HG02840 (cell line): ENCODE measurements at regions not wholly inside any gene's neighbourhood (a gene's known extent, or its start where the extent isn't known, plus 50 kb on each side); places are given as distances from the start of the nearest gene placed in this dataset.
A peak's percentile ranks its signal among the peaks of the same experiment; 100 is the strongest.

Experiments used
- ATAC-seq: cut with Tn5 transposase; IDR thresholded peaks from one replicate; pipeline ENCODE4 v1.9.1; 2021; ENCODE audit warnings: mild to moderate bottlenecking, moderate library complexity, moderate number of reproducible peaks; ENCODE audit not compliant: unreplicated experiment, low FRiP score

DNA sequence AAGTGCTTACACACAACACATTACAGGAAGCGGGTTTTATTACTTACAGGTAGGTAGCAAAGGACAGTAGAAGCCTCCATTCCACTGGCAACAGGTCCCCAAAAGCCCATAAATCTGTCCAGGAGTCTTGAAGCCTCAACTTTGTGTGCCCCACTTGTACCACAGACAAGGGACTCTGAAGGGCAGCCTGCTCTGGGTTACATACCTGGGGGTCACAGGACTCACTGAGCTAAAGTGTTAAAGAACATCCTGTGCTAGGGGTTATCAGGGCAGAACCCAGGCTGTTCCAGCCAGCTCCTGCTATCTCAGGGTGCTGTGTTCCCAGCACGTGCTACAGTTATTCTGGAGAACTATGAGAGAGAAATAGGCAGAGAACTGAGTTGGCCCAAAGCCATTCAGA lies 230.9 kb upstream of the SLC10A2 start:
- ATAC-seq = no peak

DNA sequence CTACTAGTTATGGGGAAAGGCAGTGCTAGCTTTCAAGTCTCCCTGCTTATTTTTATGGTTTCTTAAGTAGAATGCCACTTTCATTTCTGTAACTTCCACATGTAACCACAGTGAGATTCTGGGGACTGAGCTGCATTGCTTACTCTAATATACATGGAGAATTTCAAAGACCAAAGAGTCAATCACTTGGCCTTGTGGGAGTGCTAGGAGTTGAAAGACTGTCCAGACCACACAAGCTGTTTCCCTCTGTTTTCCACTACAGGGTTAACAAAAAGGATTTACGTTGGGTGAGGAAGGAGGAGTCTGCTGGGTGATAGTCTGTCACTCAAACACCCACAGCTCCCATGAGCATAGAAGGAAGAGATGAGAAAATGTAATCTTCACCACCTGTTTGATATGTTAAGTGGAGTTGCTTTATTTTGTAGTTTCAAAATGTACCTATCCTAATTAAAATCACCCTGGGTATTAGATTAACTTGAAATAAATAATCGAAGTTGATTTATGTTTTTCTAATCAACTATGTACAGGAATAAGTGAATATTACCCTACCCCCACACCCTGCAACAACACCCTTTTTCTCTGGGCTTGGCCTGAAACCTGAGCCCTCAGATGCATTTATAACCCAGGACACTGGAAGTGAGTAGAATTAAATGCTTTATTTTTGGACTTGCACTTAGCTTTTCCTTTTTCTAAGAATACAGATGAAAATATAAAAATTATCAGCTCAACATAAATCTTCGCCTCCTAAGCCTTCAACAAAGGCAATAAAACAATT lies 225.8 kb upstream of the SLC10A2 start:
- no peak for ATAC-seq

DNA sequence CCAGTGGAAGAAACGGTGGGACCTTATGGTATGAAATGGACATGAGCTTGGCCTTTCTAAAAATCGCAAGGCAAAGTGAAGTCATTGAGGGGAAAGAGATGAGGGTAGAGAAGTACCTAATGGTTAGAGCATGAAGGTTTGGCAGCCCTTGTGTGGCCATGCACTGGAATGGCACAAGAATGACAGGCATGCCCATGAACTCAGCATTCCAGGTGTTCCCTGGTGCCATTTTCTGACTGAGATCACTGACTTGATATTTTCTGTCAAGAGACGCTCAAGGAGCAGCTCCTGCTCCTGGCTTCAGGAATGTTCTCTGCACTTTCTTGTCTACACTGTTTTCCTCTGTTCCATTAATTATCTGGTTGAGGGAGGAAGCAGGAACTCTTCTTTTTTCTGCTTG lies 225.0 kb upstream of the SLC10A2 start:
- ATAC-seq = no peak

DNA sequence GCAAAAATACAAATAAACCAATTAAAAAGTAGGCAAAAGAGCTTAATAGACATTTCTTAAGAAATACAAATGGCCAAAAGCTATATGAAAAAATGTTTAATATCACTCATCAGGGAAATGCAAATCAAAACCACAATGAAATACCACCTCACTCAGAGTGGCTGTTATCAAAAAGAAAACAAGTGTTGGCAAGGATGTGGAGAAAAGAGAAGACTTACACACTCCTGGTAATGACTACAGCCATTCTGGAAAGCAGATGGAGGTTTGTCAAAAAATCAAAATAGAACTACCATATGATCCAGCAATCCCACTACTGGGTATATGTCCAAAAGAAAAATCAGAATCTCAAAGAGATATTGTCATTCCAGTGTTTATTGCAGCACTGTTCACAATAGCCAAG lies 223.5 kb upstream of the SLC10A2 start:
- ATAC-seq = no peak

DNA sequence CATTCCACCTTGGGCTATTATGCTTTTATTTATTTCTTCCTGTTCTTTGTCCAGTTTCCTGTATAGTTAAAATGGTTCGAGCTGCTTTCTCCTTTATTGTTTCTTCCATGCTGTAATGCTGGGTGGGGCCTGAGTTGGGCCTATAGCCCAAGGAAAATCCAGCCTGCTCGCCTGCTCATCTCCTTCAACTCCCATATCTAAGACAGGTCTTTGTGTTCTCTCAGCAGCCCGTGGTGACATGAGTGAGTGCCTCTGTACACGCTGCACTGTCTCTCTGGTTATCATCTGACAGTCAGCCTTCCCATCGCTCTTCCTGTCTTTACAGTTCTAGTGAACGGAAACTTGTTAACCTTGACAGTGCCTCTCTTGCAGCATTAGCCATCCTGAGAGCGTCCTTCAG lies 221.9 kb upstream of the SLC10A2 start:
- no peak for ATAC-seq

DNA sequence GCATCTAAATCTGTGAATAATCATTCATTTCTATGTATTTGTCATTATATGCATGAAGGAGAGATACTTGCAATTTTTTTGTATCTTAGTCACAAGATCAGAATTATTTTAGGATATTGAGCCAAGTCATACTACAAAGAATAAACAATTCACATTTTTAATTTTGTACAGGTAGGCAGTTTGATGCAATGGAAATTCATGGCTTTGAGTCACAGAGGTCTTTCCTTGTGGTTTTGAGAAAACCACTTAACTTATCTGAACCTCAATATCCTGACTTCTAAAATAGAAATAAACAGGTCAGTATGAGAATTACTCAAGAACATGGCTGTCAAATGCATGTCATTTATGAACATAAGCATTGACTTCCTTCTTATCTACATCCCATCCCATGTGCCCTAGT lies 221.4 kb upstream of the SLC10A2 start:
- no peak for ATAC-seq

DNA sequence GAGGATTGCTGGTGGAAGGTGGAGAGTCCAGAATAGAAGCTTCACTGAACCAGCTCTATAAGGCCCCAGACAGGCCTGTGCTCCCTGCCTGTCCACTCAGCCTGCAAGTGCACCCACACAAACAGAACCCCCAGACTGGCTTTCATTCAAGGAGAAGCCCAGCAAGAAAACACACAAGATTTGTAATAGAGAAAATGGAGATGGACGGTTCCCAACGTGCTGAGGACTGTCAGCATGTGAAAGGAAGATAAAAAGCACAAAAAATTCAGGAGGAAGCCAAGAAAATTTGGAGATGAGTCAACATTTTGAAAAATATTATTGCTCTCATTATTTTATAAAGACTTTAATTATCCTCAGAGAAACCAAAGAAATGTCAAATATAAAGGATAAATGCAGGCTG lies 218.2 kb upstream of the SLC10A2 start:
- no peak for ATAC-seq

DNA sequence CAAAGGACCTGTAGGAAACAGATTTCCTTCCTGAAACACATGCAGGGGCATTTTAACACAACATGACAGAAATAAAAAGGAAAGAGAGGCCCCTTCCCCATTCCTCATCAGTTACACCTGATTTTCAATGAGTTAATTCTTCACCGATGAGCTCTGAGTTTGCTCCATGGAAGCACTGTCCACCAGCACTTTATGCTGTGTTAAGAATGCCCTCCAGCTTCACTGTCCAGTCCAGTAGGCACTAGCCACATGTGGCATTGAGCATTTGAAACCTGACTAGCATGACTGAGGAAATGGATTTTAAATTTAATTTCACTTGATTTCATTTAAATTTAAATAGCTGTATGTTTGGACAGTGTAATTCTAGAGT lies 217.2 kb upstream of the SLC10A2 start:
- ATAC-seq = no peak

DNA sequence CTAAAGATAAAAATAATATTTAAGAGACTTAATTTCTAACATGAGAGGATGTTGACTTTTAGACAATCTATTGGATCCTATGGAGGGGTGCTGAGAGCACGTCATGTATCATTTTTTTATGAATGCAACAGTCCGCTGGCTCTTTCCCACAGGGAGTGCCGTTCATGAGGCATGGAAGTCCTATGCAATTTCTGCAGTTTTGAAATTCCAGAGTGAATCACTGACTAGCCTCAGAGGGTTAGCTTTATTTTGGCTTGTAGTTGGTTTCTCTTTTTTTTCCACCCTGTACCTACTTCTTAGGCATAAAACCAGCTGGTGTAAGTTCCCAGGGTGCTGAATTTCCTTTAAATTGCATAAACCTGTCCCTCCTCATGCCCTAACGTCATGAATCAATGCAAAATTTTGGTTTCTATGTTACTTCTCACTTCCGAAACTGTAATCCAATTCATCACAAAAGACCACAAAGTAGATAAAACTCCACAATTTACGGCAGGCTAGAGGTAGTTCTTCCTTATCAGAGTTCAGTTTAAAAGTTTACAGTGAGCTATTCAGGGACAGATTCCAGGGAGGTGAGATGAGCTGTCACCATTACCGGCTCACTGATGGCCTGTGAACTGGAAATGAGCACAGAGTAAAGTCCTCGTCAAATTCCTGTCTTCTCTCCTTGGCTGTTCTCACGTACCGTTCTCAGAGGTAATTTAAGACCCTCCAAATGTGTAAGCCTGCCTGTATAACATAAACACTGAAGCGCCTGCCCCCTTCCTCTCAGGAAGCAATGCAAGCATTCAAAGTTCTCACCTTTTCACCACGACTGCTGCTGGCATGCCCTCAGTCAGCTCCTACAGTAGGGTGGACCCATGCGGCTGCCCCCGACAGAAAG lies 216.6 kb upstream of the SLC10A2 start:
- ATAC-seq = no peak

DNA sequence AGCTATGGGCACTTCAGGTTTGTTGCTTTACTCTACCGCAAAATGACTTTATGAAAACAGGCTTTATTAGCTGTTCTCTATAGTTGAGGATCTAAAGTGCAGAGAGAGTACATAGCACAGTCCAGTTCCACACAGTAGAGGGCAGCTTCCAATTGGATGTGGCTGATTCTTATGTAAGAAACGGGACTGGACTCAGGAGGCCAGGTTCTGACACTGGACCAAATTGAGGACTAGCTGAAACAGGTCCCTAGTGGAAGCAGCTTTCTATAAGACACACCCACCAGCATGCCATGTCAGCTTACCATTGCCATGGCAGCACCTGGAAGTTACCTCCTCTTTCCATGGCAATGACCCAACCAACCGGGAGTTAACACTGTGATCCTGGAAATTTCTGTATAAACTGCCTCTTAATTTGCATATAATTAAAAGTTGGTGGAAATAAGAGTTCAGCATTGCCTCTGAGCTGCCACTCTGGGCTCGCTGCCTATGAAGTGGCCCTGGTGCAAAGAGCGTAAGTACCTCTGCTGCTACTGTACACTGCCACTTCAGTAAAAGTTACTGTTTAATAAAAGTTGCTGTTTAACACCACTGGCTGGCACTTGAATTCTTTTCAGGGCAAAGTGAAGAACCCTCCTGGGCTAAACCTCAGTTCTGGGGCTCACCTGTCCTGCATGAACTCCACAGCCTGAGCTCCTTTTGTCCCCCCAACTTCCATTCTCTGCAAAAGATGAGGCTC lies 211.9 kb upstream of the SLC10A2 start:
- ATAC-seq = no peak

DNA sequence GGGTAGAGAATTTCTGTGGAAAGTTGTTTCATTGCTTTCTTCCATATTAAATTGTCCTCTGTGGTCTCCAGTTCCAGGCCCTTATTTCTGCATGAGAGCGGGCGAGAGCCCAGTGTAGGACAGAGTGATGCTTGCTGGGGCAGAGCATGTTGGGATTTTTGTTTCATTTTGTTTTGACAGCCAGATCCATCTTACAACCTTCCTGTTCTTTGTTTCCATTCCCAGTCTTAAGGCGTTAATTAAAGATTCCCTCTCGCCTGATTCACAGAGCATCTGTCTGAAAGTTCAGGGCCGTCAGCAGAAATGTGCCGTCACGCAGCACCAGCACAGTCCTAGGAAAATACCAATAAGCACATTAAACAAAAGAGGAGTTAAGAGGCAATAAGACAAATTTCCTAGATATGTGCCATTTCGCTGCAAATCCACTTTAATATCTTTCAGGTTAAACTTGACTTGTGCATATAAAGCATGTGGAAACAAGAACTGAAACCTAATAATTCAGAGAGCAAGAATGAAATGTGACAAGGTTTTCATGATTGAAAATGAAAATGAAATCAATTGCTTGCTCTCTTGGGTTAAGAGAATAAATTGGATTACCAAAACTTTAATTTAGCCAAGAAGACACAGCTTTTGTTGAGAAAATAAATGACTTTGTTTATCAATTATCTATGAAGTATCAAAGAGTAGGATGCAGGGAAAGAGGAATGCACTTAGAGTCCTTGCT lies 210.7 kb upstream of the SLC10A2 start:
- peak; percentile 87 for ATAC-seq

DNA sequence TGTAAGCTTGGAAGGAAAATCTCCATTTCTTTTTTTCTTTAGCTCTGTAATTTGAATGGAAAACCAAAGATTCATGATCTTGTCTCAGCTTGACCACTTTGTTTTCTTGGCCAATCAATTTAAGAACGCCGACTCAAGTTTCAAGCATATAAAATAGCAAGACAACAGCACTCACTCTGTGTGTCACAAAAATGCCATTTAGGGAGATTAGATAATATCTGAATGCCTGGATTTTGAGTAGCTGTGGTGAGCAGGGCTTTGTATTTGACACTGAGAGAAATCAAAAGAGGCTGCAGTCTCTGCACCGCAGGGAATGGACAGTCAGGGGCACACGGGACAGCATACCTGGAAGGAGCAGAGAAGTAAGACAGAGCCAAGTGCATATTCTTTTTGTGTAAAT lies 209.5 kb upstream of the SLC10A2 start:
- no peak for ATAC-seq

DNA sequence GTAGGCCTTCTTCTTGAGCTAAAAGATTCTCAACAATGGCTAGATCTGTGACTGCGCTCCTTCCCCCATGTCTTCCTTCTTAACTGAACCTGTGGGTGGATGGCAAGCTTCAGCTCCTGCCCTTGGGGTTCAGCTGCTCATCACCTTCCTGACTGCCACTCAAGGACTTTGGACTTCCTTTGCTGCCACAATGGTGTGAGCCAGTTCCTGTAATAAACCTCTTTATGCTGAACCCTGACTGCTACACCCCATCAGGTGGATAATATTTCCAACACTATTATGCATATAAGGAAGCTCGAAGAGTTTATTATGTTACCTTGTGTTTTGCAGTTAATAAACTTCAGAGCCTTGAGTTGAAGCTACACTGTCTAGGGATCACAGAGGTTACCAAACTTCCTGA lies 208.9 kb upstream of the SLC10A2 start:
- ATAC-seq = no peak

DNA sequence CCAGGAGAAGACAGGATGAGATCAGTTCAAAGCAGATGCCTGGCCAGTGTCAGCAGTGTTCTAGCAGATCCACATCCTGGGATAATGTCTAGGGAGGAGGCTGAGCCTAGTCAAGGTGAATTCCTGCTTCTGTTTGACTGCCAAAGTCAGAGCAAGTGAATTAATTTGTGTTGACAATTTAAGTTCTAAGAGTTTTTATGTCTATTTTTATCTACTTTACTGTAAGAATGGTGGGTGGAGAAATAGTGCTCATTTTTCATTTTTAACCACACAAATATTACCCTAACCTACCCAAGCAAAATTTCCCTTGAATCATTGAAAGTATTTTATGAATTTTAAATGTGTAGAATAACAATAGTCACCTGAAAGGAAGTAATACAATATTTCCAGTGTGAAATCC lies 207.6 kb upstream of the SLC10A2 start:
- ATAC-seq = no peak

DNA sequence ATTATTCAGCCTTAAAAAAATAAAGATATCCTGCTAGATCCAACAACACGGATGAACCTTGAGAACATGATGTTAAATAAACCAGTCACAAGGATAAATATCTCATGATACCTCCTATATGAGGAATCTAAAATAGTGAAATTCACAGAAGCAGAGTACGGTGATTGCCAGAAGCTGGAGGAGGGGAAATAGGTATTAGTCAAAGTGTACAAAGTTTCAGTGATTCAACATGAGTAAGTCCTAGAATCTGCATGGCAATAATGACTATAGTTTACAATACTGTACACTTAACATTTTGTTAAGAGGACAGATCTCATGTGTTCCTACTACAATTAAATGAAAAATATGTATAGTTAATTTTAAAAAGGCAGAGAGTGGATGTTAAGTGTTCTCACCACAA lies 206.6 kb upstream of the SLC10A2 start:
- no peak for ATAC-seq

DNA sequence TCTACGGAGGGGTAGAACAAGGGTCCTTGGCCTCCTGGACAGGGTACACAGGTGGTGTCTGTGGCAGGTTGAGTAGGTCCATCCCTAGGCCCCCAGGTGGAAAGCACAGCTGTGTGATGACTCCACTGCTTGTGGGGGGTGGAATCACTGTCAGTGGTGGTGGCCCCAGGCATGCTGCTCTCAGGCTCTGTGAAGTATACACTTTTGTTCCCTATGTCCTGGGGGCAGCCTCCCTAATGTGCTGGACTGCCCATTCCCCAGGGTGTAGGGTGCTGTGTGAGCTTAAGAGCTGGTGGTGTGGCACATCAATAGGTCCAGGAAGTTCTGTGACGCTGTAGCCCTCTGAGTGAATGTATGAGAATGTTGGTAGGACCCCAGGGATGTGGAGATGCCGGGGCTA lies 197.2 kb upstream of the SLC10A2 start:
- no peak for ATAC-seq

DNA sequence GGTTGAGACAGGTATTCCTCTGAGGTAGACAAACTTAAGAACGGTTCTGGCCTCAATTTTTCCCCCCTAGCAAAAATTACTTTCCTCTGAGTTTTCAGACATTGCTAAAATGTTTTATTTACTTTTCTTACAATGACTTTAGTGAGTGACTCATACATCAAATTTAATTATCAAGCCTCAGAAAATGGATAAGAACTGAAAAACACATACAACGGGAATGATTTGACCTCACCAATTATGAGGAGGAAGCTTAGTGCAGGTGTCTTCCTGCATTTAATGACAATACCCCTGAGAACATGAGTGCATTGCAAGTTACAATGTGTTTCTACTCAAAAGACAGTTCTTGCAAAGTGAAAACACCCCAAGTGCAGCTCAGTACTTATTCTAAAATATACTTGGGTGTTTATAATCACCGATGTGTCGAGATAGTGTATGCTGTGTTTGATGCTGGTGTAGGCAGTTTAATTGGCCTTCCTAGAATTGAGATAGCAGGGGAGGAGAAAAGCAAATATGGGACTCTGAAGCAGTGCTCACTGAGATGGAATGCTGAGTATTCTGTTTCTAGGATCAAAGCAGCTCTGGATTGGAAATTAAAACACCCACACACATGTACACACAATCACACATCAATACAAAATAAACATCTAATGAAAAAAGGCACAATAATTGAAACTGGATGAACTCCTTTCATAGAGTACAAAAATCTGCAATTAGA lies 189.5 kb upstream of the SLC10A2 start:
- no peak for ATAC-seq

DNA sequence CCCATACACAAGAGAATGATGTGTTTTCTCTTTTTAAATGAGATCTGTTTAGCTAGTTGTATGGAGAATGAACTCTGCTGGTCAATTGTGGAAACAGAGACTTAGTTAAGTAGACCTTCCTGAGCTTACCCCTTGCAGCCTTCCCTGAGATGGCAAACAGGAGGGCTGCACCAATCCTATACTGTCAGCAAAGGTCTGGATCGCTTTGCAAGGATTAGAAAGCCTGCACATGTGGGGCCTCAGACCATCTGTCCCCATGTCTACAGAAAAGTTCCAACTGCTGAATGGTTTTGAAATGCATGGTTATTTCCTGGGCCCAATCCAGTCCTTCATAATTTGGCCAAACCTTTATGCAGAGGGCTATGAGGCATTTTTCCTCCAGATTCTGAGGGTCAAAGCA lies 183.9 kb upstream of the SLC10A2 start:
- ATAC-seq = no peak

DNA sequence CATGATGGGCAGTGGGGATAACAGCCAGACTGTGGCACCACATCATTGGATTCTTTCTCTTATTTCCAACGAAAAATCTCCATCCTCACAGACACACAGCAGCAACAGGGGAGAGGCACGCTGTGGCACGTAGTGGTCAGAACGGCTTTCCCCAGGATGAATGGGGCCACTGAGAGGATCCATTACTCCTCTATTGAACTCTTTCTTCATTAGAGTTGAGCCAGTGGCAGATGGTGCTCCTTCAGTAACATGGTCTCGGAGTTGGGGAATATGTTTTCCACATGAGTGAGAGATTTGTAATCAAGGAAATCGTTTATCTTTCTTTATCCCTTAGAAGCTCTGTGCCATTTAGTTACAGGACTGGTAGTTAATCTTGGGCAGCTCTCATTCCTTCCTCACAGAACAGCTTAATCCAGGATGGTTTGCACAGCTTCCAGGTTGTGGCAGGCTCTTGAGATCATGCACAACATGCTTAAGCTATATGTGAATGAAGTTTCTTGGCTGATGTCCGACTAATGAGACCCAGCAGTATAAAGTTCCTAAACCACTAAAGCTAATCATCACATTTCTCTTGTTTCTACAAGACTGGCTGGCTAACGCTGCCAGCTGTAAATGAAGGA lies 180.5 kb upstream of the SLC10A2 start:
- ATAC-seq = no peak

DNA sequence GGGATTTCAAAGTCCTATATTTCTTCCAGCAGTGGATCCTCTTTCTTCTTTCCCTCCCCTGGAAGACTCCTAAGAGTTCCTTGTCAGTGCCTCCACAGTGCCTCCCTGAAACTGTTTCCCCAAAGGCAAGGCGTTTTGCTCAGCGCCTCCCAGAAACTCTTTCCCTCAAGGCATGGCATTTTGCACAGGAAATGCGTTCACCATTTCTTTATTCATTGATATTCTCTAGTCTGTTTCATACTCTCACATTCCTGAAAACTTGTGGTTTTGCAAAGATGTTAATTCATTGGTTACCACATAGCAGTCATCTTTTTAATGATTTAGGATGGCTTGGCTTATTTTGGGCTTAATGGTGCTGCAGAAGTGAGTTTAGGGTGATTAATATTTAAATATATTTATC lies 177.3 kb upstream of the SLC10A2 start:
- ATAC-seq = no peak
